ENCODE measurements at regions not wholly inside any gene's neighbourhood (a gene's known extent, or its start where the extent isn't known, plus 50 kb on each side); places are given as distances from the start of the nearest gene placed in this dataset.
A peak's percentile ranks its signal among the peaks of the same experiment; 100 is the strongest.
"Not testable (repeated sequence)": the region's sequence is repeated elsewhere in the genome, so short reads cannot be mapped to it uniquely, and the experiment has no call there.

GRCh38 chr20:52054123-52054522 is 137.5 kb downstream of the ZFP64 start:
- H3K4me3 ChIP-seq (ENCODE audit: low read length) = no peak overlapping the region
- no peak for TF ChIP-seq CTCF (conservative IDR thresholded peaks at IDR 0.05; ENCODE audit: low read depth, low read length)
- DNase-seq (ENCODE audit: low read depth) = no peak

- TF ChIP-seq CTCF (conservative IDR thresholded peaks at IDR 0.05; ENCODE audit: low read depth, low read length) = no peak
- H3K4me3 ChIP-seq (ENCODE audit: low read length) = no peak overlapping the region
- no peak for DNase-seq (ENCODE audit: low read depth)
Measured at GRCh38 chr20:52049001-52049731, 142.4 kb downstream of the ZFP64 start.

- TF ChIP-seq CTCF (conservative IDR thresholded peaks at IDR 0.05; ENCODE audit: low read depth, low read length) = no peak
- H3K4me3 ChIP-seq (ENCODE audit: low read length) = peak overlapping the region; percentile 22
- DNase-seq (ENCODE audit: low read depth) = no peak
Measured at GRCh38 chr20:52047811-52048764, 143.5 kb downstream of the ZFP64 start.

- H3K4me3 ChIP-seq (ENCODE audit: low read length) = no peak overlapping the region
- no peak for DNase-seq (ENCODE audit: low read depth)
- TF ChIP-seq CTCF (conservative IDR thresholded peaks at IDR 0.05; ENCODE audit: low read depth, low read length) = no peak
Measured at GRCh38 chr20:52041966-52042365, 149.6 kb downstream of the ZFP64 start.

- no peak overlapping the region for H3K4me3 ChIP-seq (ENCODE audit: low read length)
- no peak for TF ChIP-seq CTCF (conservative IDR thresholded peaks at IDR 0.05; ENCODE audit: low read depth, low read length)
Measured at GRCh38 chr20:52039790-52040189, 151.8 kb downstream of the ZFP64 start.

GRCh38 chr20:52038632-52039031 is 152.9 kb downstream of the ZFP64 start:
- not testable (repeated sequence) for DNase-seq (ENCODE audit: low read depth); H3K4me3 ChIP-seq (ENCODE audit: low read length)

More at GRCh38 chr20:52039790-52040189, 151.8 kb downstream of the ZFP64 start:
- DNase-seq (ENCODE audit: low read depth) = no peak

- TF ChIP-seq CTCF (conservative IDR thresholded peaks at IDR 0.05; ENCODE audit: low read depth, low read length) = no peak
- no peak overlapping the region for H3K4me3 ChIP-seq (ENCODE audit: low read length)
- no peak for DNase-seq (ENCODE audit: low read depth)
Measured at GRCh38 chr20:52037370-52037769, 154.2 kb downstream of the ZFP64 start.

Data from retinal pigment epithelial cell (primary cell).